HG03135 (cell line): ENCODE measurements at regions not wholly inside any gene's neighbourhood (a gene's known extent, or its start where the extent isn't known, plus 50 kb on each side); places are given as distances from the start of the nearest gene placed in this dataset.

Source experiments
- ATAC-seq: cut with Tn5 transposase; IDR thresholded peaks from one replicate; pipeline ENCODE4 v1.9.1; 2021; ENCODE audit warnings: mild to moderate bottlenecking, moderate library complexity; ENCODE audit not compliant: unreplicated experiment

- ATAC-seq, result no peak
These were observed 144.3 kb upstream of the MTAP start for GRCh38 chr9:21657966-21658667.

- no peak for ATAC-seq
These were observed 141.5 kb upstream of the MTAP start for GRCh38 chr9:21660976-21661375.

GRCh38 chr9:21661626-21662025, 140.8 kb upstream of the MTAP start:
- no peak for ATAC-seq

- no peak for ATAC-seq
These were observed 133.9 kb upstream of the MTAP start for GRCh38 chr9:21668516-21668915.

- no peak for ATAC-seq
These were observed 132.7 kb upstream of the MTAP start for GRCh38 chr9:21669701-21670100.

GRCh38 chr9:21670374-21670773, 132.1 kb upstream of the MTAP start:
- no peak for ATAC-seq

- ATAC-seq, result no peak
These were observed 130.3 kb upstream of the MTAP start for GRCh38 chr9:21672140-21672539.

GRCh38 chr9:21672761-21673160, 129.7 kb upstream of the MTAP start:
- ATAC-seq, result no peak

- ATAC-seq, result no peak
These were observed 127.5 kb upstream of the MTAP start for GRCh38 chr9:21674894-21675293.

- ATAC-seq, result no peak
These were observed 125.0 kb upstream of the MTAP start for GRCh38 chr9:21677387-21677786.

- no peak for ATAC-seq
These were observed 124.6 kb upstream of the MTAP start for GRCh38 chr9:21677834-21678233.

- no peak for ATAC-seq
These were observed 123.0 kb upstream of the MTAP start for GRCh38 chr9:21679432-21679831.

- ATAC-seq, result no peak
These were observed 121.8 kb upstream of the MTAP start for GRCh38 chr9:21680590-21680989.

GRCh38 chr9:21681641-21682040, 120.8 kb upstream of the MTAP start:
- no peak for ATAC-seq

GRCh38 chr9:21682381-21682780, 120.1 kb upstream of the MTAP start:
- ATAC-seq, result no peak

GRCh38 chr9:21682981-21683380, 119.5 kb upstream of the MTAP start:
- ATAC-seq, result no peak

GRCh38 chr9:21683484-21684175, 118.8 kb upstream of the MTAP start:
- ATAC-seq, result no peak

- ATAC-seq, result no peak
These were observed 118.2 kb upstream of the MTAP start for GRCh38 chr9:21684231-21684630.

GRCh38 chr9:21684831-21685362, 117.5 kb upstream of the MTAP start:
- ATAC-seq, result no peak

- no peak for ATAC-seq
These were observed 116.9 kb upstream of the MTAP start for GRCh38 chr9:21685502-21685901.

GRCh38 chr9:21686738-21687137, 115.7 kb upstream of the MTAP start:
- ATAC-seq, result no peak

- no peak for ATAC-seq
These were observed 115.1 kb upstream of the MTAP start for GRCh38 chr9:21687351-21687750.
